ENCODE measurements at regions not wholly inside any gene's neighbourhood (a gene's known extent, or its start where the extent isn't known, plus 50 kb on each side); places are given as distances from the start of the nearest gene placed in this dataset.

GRCh38 chr16:72394526-72394925, 222.6 kb upstream of the PMFBP1 start:
- TF ChIP-seq CTCF (conservative IDR thresholded peaks at IDR 0.05) (no peak), ZFX (IDR thresholded peaks at IDR 0.05) (no peak)

Measured in C4-2B (cell line).